NB4 (cell line): ENCODE measurements at regions not wholly inside any gene's neighbourhood (a gene's known extent, or its start where the extent isn't known, plus 50 kb on each side); places are given as distances from the start of the nearest gene placed in this dataset.

Source experiments
- DNase-seq: peaks from one replicate; pipeline ENCODE4 v3.0.0; 2010; ENCODE audit warnings: low read depth
- H3K4me3 ChIP-seq: one replicate; pipeline ENCODE4 v1.5.1; 2011; ENCODE audit warnings: mild to moderate bottlenecking, low read depth, low read length, moderate library complexity
- CTCF ChIP-seq: IDR thresholded peaks from one replicate; pipeline ENCODE4 v1.5.1; 2012; ENCODE audit warnings: low read depth, low read length
- MAX ChIP-seq: IDR thresholded peaks from 2 replicates; pipeline ENCODE4 v1.6.1; 2011; ENCODE audit warnings: low read depth, low read length
- MYC ChIP-seq: IDR thresholded peaks from 2 replicates; pipeline ENCODE4 v1.6.1; 2011; ENCODE audit warnings: low read depth, low read length
- POLR2A ChIP-seq: IDR thresholded peaks from 2 replicates; pipeline ENCODE4 v1.6.1; 2011; ENCODE audit warnings: mild to moderate bottlenecking; ENCODE audit not compliant: insufficient read length; ENCODE audit errors: extremely low read depth

GRCh38 chr17:31748881-31749280 is 110.2 kb downstream of the COPRS start:
- DNase-seq = no peak
- TF ChIP-seq POLR2A = no peak
- no peak for TF ChIP-seq CTCF
- no peak for TF ChIP-seq MYC
- no peak for TF ChIP-seq MAX
- H3K4me3 ChIP-seq = no peak overlapping the region

GRCh38 chr17:31746884-31747495 is 112.1 kb downstream of the COPRS start:
- no peak for DNase-seq
- no peak overlapping the region for H3K4me3 ChIP-seq
- TF ChIP-seq MYC (no peak), MAX (no peak), CTCF (no peak), POLR2A (no peak)

GRCh38 chr17:31745964-31746600 is 113.0 kb downstream of the COPRS start:
- no peak overlapping the region for H3K4me3 ChIP-seq
- TF ChIP-seq POLR2A (no peak), MYC (no peak), CTCF (no peak), MAX (no peak)
- DNase-seq = no peak

GRCh38 chr17:31744511-31744951 is 114.5 kb downstream of the COPRS start:
- H3K4me3 ChIP-seq = no peak overlapping the region
- peak; percentile 21 for DNase-seq
- TF ChIP-seq MYC = no peak
- no peak for TF ChIP-seq POLR2A
- TF ChIP-seq CTCF = no peak
- TF ChIP-seq MAX = no peak

GRCh38 chr17:31743797-31744196 is 115.2 kb downstream of the COPRS start:
- no peak overlapping the region for H3K4me3 ChIP-seq
- TF ChIP-seq MYC (no peak), POLR2A (no peak), CTCF (no peak), MAX (no peak)
- peak; percentile 87 for DNase-seq

- DNase-seq = no peak
- no peak overlapping the region for H3K4me3 ChIP-seq
- TF ChIP-seq POLR2A (no peak), MAX (no peak), CTCF (no peak), MYC (no peak)
These were observed 117.7 kb downstream of the COPRS start for GRCh38 chr17:31741371-31741770.
